IPS DF 4.7 (cell line): ENCODE measurements at regions not wholly inside any gene's neighbourhood (a gene's known extent, or its start where the extent isn't known, plus 50 kb on each side); places are given as distances from the start of the nearest gene placed in this dataset.
"Not testable (repeated sequence)": the region's sequence is repeated elsewhere in the genome, so short reads cannot be mapped to it uniquely, and the experiment has no call there.

Experiments
- DNase-seq: peaks from one replicate; pipeline ENCODE4 v3.0.0-alpha.2; 2013; ENCODE audit warnings: low spot score; ENCODE audit errors: extremely low read depth

- no peak for DNase-seq
Observed at GRCh38 chr6:19219931-19220330, 617.2 kb upstream of the ID4 start.

GRCh38 chr6:19231878-19232561 is 605.1 kb upstream of the ID4 start:
- DNase-seq: no peak

GRCh38 chr6:19245656-19246055 is 591.5 kb upstream of the ID4 start:
- DNase-seq: no peak

- DNase-seq: not testable (repeated sequence)
Observed at GRCh38 chr6:19247181-19247580, 590.0 kb upstream of the ID4 start.

GRCh38 chr6:19256123-19256522 is 581.0 kb upstream of the ID4 start:
- DNase-seq: not testable (repeated sequence)

GRCh38 chr6:19261642-19262041 is 575.5 kb upstream of the ID4 start:
- DNase-seq: no peak

- DNase-seq: no peak
Observed at GRCh38 chr6:19268117-19268516, 569.1 kb upstream of the ID4 start.

GRCh38 chr6:19268718-19269117 is 568.5 kb upstream of the ID4 start:
- no peak for DNase-seq

- no peak for DNase-seq
Observed at GRCh38 chr6:19269341-19269898, 567.8 kb upstream of the ID4 start.

GRCh38 chr6:19270616-19271015 is 566.6 kb upstream of the ID4 start:
- no peak for DNase-seq

GRCh38 chr6:19279273-19279684 is 557.9 kb upstream of the ID4 start:
- DNase-seq: no peak

GRCh38 chr6:19287928-19288327 is 549.2 kb upstream of the ID4 start:
- no peak for DNase-seq

- no peak for DNase-seq
Observed at GRCh38 chr6:19289457-19289856, 547.7 kb upstream of the ID4 start.

- DNase-seq: no peak
Observed at GRCh38 chr6:19297880-19298279, 539.3 kb upstream of the ID4 start.

- DNase-seq: no peak
Observed at GRCh38 chr6:19298421-19298820, 538.7 kb upstream of the ID4 start.

GRCh38 chr6:19299129-19299528 is 538.0 kb upstream of the ID4 start:
- DNase-seq: no peak

GRCh38 chr6:19301980-19302379 is 535.2 kb upstream of the ID4 start:
- no peak for DNase-seq

GRCh38 chr6:19303383-19303782 is 533.8 kb upstream of the ID4 start:
- DNase-seq: no peak

GRCh38 chr6:19309661-19310060 is 527.5 kb upstream of the ID4 start:
- no peak for DNase-seq

- peak; percentile 46 for DNase-seq
Observed at GRCh38 chr6:19311786-19312185, 525.4 kb upstream of the ID4 start.

- DNase-seq: peak; percentile 85
Observed at GRCh38 chr6:19312241-19312978, 524.8 kb upstream of the ID4 start.

- no peak for DNase-seq
Observed at GRCh38 chr6:19317431-19317986, 519.7 kb upstream of the ID4 start.
